Transverse colon (tissue), 4 donors: ENCODE measurements at regions not wholly inside any gene's neighbourhood (a gene's known extent, or its start where the extent isn't known, plus 50 kb on each side); places are given as distances from the start of the nearest gene placed in this dataset.

ENCODE experiments used
- DNase-seq: peaks from one replicate; pipeline ENCODE4 v3.0.0-alpha.2; 2019
- H3K27ac ChIP-seq, 4 donors: fragments of 200-600 bp; sonication (generic); 2 replicates each; pipeline ENCODE4 v1.5.1; 2016 to 2018; ENCODE audit warnings: inconsistent platforms in 4 of 4
- H3K27me3 ChIP-seq: fragments of 200-600 bp; sonication (generic); 2 replicates; pipeline ENCODE4 v1.5.1; 2017; ENCODE audit warnings: inconsistent platforms
- H3K36me3 ChIP-seq, 4 donors: fragments of 200-600 bp; sonication (generic); 2 replicates each; pipeline ENCODE4 v1.5.1; 2017 to 2019; ENCODE audit warnings: inconsistent platforms in 4 of 4
- H3K4me1 ChIP-seq, 4 donors: fragments of 200-600 bp; sonication (generic); 2 replicates each; pipeline ENCODE4 v1.5.1; 2017 to 2020; ENCODE audit warnings: inconsistent platforms in 4 of 4
- H3K4me3 ChIP-seq, 4 donors: fragments of 200-600 bp; sonication (generic); 1 replicate in 1 of 4; 2 replicates in 3 of 4; pipeline versions ENCODE4 v1.5.1 to v1.6.1; 2017 to 2019; ENCODE audit warnings: inconsistent platforms in 4 of 4
- H3K9me3 ChIP-seq, 2 donors: fragments of 200-600 bp; sonication (generic); 2 replicates each; pipeline ENCODE4 v1.5.1; 2017 to 2019; ENCODE audit warnings: inconsistent platforms in 2 of 2
- EP300 ChIP-seq: sonication (generic); formaldehyde crosslinking; IDR thresholded peaks from one replicate; pipeline ENCODE4 v1.6.1; 2017; ENCODE audit warnings: antibody characterized with exemption, low read depth
- POLR2A ChIP-seq: fragments of 450-650 bp; IDR thresholded peaks from one replicate; pipeline ENCODE4 v1.6.1; 2016; ENCODE audit warnings: antibody characterized with exemption, mild to moderate bottlenecking, moderate library complexity
- POLR2AphosphoS5 ChIP-seq, 3 donors: sonication (generic); formaldehyde crosslinking; IDR thresholded peaks; one replicate each; pipeline ENCODE4 v1.6.1; 2016; ENCODE audit warnings: antibody characterized with exemption in 3 of 3
- WGBS, 2 donors: methylation state at CpG; one replicate each; pipeline ENCODE4 v1.1.5; 2018; ENCODE audit warnings: low coverage in 1 of 2; 5-methylcytosine and 5-hydroxymethylcytosine counted together
- in situ Hi-C, 4 donors: fragments of 200-750 bp; cut with MboI; loops; one replicate each; pipeline versions ENCODE4 v1.15.0 to v1.15.1; 2017; ENCODE audit warnings: low sequenced_read_pairs in 3 of 4, low pct_ligation_motif_present in 1 of 4, low pct_unique_long_range_greater_than_20kb in 1 of 4
- intact Hi-C: fragments of 100-400 bp; cut with DNase I; formaldehyde crosslinking; loops from one replicate; pipeline ENCODE4 v1.15.1; 2023; ENCODE audit warnings: low total_unique reads
- TF ChIP-seq, protein P1 (sequence below), 5 experiments: fragments of 200-600 bp in 3 of 5; fragments of 450-650 bp in 2 of 5; sonication (generic) in 3 of 5; IDR thresholded peaks; 1 replicate in 2 of 5; 2 replicates in 3 of 5; pipeline ENCODE4 v1.5.1; 2016 to 2017; ENCODE audit warnings: antibody characterized with exemption in 5 of 5, inconsistent platforms in 3 of 5, mild to moderate bottlenecking in 2 of 5, moderate library complexity in 1 of 5

DNA sequence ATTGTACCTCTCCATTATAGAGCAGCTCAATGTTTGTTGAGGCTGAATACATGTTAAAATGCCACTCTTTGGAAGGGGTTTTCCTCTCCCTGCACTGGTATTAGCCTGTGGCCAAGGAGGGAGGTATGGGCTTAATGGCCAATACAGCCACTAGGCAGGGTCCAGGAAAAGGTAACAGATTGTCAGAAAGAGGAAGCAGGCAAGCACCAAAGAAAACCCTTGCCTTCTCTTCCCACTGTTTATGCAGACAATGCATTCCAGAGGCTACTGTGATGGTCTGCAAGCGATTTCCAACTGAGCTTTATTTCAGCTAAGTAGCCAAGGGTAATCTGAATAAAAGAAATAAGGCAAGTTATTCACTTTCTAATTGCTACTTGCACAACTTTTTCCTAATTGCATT lies 95.3 kb upstream of the SLC27A6 start:
- TF ChIP-seq, protein P1, sequence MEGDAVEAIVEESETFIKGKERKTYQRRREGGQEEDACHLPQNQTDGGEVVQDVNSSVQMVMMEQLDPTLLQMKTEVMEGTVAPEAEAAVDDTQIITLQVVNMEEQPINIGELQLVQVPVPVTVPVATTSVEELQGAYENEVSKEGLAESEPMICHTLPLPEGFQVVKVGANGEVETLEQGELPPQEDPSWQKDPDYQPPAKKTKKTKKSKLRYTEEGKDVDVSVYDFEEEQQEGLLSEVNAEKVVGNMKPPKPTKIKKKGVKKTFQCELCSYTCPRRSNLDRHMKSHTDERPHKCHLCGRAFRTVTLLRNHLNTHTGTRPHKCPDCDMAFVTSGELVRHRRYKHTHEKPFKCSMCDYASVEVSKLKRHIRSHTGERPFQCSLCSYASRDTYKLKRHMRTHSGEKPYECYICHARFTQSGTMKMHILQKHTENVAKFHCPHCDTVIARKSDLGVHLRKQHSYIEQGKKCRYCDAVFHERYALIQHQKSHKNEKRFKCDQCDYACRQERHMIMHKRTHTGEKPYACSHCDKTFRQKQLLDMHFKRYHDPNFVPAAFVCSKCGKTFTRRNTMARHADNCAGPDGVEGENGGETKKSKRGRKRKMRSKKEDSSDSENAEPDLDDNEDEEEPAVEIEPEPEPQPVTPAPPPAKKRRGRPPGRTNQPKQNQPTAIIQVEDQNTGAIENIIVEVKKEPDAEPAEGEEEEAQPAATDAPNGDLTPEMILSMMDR (IDR thresholded peaks at IDR 0.05), result no peak
- TF ChIP-seq POLR2AphosphoS5 (IDR thresholded peaks at IDR 0.05), result no peak
- no peak for TF ChIP-seq POLR2A
- no peak for TF ChIP-seq EP300
- in situ Hi-C loops, result no loop called here

DNA sequence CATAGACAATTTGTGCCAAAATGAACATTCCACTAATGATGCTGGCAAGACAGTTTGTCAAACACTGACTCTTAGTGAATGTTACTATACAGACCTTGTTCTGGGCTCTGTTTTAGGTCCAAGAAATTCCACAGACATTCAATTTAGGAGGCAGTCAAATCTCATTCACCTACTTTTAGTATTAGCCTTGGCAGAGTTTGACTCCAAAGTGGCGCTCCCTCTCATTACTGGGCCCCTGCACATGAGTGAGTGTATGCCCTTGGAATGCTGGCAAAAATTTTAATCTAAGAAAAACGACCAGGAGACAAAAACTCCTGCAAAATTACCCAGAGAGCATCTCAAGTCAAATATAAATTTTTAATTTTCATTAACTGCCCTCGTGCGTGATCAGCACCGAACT lies 94.9 kb upstream of the SLC27A6 start:
- H3K9me3 ChIP-seq, result no peaks in the 10 kb centered on the region
- WGBS, 2 donors, result 61 to 64% methylated on average over 5 of the region's 5 CpGs
- in situ Hi-C loops (no loop called here), intact Hi-C loops (no loop called here)
- no peaks in the 10 kb centered on the region for H3K4me1 ChIP-seq
- TF ChIP-seq POLR2AphosphoS5 (IDR thresholded peaks at IDR 0.05) (no peak), POLR2A (no peak), EP300 (no peak)
- TF ChIP-seq, protein P1 (IDR thresholded peaks at IDR 0.05), result no peak
- no peaks in the 10 kb centered on the region for H3K27me3 ChIP-seq
- no peak overlapping the region for H3K4me3 ChIP-seq
- no peak for DNase-seq
- H3K36me3 ChIP-seq, result no peaks in the 10 kb centered on the region
- no peak overlapping the region for H3K27ac ChIP-seq

More for the DNA sequence above, 95.3 kb upstream of the SLC27A6 start:
- no peak for DNase-seq
- Histone ChIP-seq H3K4me3 (no peak overlapping the region), H3K27me3 (no peaks in the 10 kb centered on the region), H3K9me3 (no peaks in the 10 kb centered on the region), H3K4me1 (no peaks in the 10 kb centered on the region), H3K36me3 (no peaks in the 10 kb centered on the region), H3K27ac (no peak overlapping the region)
- intact Hi-C loops, result no loop called here
- 44% methylated on average over 1 of the region's 1 CpG; no CpG with 5 or more reads in 1 of the 2 donors for WGBS, 2 donors

DNA sequence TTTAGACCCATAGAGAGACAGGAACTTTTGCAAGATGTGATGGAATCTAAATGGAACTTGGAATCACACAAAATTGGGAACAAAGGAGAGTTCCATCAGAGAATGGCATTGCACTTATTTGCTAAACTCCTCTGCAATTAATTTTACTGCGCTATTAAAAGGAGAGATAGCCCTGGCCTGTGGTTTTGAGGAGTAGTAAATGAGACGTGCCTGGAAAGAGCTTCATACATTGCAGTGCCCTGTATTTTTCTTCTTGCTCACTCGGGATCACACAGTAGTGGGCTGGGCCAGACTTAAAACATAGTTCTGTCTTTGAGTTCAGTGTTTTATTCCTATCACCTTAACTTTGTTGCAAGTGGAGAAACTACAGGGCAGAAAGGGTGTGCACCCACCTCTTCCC lies 94.4 kb upstream of the SLC27A6 start:
- Histone ChIP-seq H3K27ac (no peak overlapping the region), H3K9me3 (no peaks in the 10 kb centered on the region), H3K4me3 (no peak overlapping the region), H3K4me1 (no peaks in the 10 kb centered on the region), H3K27me3 (no peaks in the 10 kb centered on the region), H3K36me3 (no peaks in the 10 kb centered on the region)
- TF ChIP-seq EP300 (no peak), POLR2A (no peak), POLR2AphosphoS5 (IDR thresholded peaks at IDR 0.05) (no peak)
- TF ChIP-seq, protein P1 (IDR thresholded peaks at IDR 0.05), result no peak
- 58 to 68% methylated on average over 3 of the region's 3 CpGs for WGBS, 2 donors
- no peak for DNase-seq
- in situ Hi-C loops (no loop called here), intact Hi-C loops (no loop called here)

DNA sequence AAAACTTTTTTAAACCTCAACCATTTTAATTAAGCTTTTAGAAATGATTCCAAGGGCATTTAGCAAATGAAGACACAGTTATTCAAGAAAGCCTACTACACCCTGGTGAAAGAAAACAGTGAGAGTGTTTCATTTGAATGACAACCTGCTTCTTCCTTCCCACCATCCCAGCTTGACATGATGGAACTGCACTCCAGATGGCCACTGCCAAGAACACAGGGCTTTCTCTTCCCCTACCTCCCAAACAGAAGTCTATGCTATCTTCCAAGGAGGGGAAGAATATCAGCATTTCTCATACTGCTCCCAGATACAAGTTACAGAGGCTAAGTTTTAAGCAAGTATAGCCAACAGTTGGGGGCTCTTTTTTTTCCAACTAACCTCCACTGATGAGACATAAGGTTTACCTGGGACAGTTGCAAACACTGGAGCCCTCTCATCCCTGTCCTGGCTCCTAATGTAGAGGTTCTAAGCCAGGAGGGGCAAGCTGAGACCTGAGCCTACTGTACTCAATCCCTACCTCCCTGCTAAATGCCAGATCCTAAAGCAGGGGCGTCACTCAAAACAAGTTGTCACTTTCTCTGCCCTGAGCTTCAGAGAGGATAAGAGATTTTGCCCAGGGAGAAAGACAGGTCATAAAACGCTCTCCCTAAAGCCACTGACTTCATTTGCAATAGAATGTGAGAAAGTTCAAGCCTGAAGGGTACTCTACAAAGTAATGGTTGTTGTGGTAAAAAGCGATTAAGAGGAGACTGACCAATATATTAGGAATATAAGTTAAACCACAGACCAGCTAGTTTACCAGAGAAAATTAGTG lies 88.5 kb upstream of the SLC27A6 start:
- Histone ChIP-seq H3K27me3 (no peaks in the 10 kb centered on the region), H3K27ac (no peak overlapping the region), H3K36me3 (no peaks in the 10 kb centered on the region), H3K4me3 (no peak overlapping the region), H3K9me3 (no peaks in the 10 kb centered on the region), H3K4me1 (no peaks in the 10 kb centered on the region)
- in situ Hi-C loops (no loop called here), intact Hi-C loops (no loop called here)
- DNase-seq, result no peak
- no peak for TF ChIP-seq POLR2A
- TF ChIP-seq, protein P1 (IDR thresholded peaks at IDR 0.05), result no peak
- 64 to 75% methylated on average over 3 of the region's 3 CpGs for WGBS, 2 donors
